ENCODE measurements at regions not wholly inside any gene's neighbourhood (a gene's known extent, or its start where the extent isn't known, plus 50 kb on each side); places are given as distances from the start of the nearest gene placed in this dataset.

GRCh38 chr12:87642245-87642644 is 387.0 kb downstream of the C12orf50 start:
- no peak for TF ChIP-seq CTCF (IDR thresholded peaks at IDR 0.05; ENCODE audit: low read length)
- TF ChIP-seq EZH2 (IDR thresholded peaks at IDR 0.05; ENCODE audit: borderline replicate concordance, low read length): no peak

Measured in OCI-LY1 (cell line).